Breast epithelium (tissue), 3 donors: ENCODE measurements at regions not wholly inside any gene's neighbourhood (a gene's known extent, or its start where the extent isn't known, plus 50 kb on each side); places are given as distances from the start of the nearest gene placed in this dataset.

Experiments
- CTCF ChIP-seq, 3 donors: fragments of 450-650 bp; IDR thresholded peaks; one replicate each; pipeline ENCODE4 v1.5.1; 2016 to 2017; ENCODE audit warnings: antibody characterized with exemption in 3 of 3, mild to moderate bottlenecking in 3 of 3, moderate library complexity in 3 of 3
- POLR2AphosphoS5 ChIP-seq, 3 donors: sonication (generic); formaldehyde crosslinking; IDR thresholded peaks; one replicate each; pipeline ENCODE4 v1.6.1; 2017; ENCODE audit warnings: antibody characterized with exemption in 3 of 3

GRCh38 chr20:23178806-23179205 lies 92.7 kb upstream of the CD93 start:
- no peak for TF ChIP-seq POLR2AphosphoS5 (IDR thresholded peaks at IDR 0.05)
- no peak for TF ChIP-seq CTCF (IDR thresholded peaks at IDR 0.05)
